ENCODE measurements at regions not wholly inside any gene's neighbourhood (a gene's known extent, or its start where the extent isn't known, plus 50 kb on each side); places are given as distances from the start of the nearest gene placed in this dataset.
"Not testable (repeated sequence)": the region's sequence is repeated elsewhere in the genome, so short reads cannot be mapped to it uniquely, and the experiment has no call there.

DNA sequence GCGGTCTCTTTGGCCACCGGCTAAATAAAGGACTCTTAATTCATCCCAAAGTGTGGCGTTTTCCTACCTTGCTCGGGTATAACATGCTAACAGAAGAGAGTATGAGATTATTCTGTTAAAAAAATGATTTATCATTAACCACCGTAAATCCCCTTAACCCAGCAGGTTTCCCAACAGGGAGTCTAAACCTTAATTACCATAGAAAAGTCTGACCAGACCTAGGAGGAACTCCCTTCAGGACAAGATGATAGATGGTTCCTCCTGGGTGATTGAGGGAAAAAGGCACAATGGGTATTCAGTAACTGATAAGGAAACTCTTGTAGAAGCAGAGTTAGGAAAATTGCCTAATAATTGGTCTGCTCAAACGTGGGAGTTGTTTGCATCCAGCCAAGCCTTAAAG lies 193.7 kb downstream of the ZNF737 start:
- H3K4me1 ChIP-seq (ENCODE audit: control insufficient read depth, insufficient read depth, low read length): no peaks in the 10 kb centered on the region
- no peak overlapping the region for H3K4me3 ChIP-seq (ENCODE audit: low read length)
- H3K9me3 ChIP-seq (ENCODE audit: control insufficient read depth, low read length): peaks cover 41% of the 10 kb centered on the region
- H3K36me3 ChIP-seq (ENCODE audit: control insufficient read depth, insufficient read depth, low read length, severe bottlenecking): no peaks in the 10 kb centered on the region
- H3K9ac ChIP-seq (ENCODE audit: low read length): no peak overlapping the region
- no peaks in the 10 kb centered on the region for H3K27me3 ChIP-seq (replicated peaks; ENCODE audit: control insufficient read depth, insufficient read depth, low read length)
- no peak for DNase-seq (ENCODE audit: low read depth)

DNA sequence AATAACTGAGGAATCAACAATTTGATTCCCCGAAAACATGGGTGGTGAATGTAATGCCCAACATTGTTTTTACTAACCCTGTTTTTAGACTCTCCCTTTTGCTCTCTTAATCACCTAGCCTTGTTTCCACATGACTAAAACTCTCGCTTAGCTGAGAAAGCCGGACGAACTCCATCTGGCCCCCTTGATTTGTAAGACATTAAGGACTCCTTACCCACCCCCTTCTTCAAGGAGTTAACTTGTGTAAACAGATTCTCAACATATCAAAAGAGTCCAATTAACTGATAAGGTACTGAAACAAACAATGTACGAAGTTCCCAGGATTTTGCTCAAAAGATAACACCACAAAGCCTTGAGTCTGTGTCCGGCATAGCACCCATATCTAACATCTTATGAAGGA lies 194.3 kb downstream of the ZNF737 start:
- not testable (repeated sequence) for H3K36me3 ChIP-seq (ENCODE audit: control insufficient read depth, insufficient read depth, low read length, severe bottlenecking); DNase-seq (ENCODE audit: low read depth); H3K27me3 ChIP-seq (replicated peaks; ENCODE audit: control insufficient read depth, insufficient read depth, low read length); H3K4me3 ChIP-seq (ENCODE audit: low read length); H3K4me1 ChIP-seq (ENCODE audit: control insufficient read depth, insufficient read depth, low read length); H3K9ac ChIP-seq (ENCODE audit: low read length)
- H3K9me3 ChIP-seq (ENCODE audit: control insufficient read depth, low read length): peaks cover 41% of the 10 kb centered on the region

DNA sequence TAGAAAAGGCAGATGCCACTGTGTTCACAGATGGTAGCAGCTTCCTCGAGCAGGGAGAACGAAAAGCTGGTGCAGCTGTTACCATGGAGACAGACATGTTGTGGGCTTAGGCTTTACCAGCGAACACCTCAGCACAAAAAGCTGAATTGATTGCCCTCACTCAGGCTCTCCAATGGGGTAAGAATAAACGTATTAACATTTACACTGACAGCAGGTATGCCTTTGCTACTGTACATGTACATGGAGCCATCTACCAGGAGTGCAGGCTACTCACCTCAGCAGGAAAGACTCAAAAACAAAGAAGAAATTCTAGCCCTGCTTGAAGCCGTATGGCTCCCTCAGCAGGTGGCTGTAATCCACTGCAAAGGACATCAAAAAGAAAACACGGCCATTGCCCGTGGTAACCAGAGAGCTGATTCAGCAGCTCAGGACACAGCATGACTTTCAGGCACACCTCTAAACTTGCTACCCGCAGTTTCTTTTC lies 197.7 kb downstream of the ZNF737 start:
- peaks cover 29% of the 10 kb centered on the region for H3K9me3 ChIP-seq (ENCODE audit: control insufficient read depth, low read length)
- no peaks in the 10 kb centered on the region for H3K4me1 ChIP-seq (ENCODE audit: control insufficient read depth, insufficient read depth, low read length)
- H3K36me3 ChIP-seq (ENCODE audit: control insufficient read depth, insufficient read depth, low read length, severe bottlenecking): no peaks in the 10 kb centered on the region
- no peak overlapping the region for H3K4me3 ChIP-seq (ENCODE audit: low read length)
- no peak for DNase-seq (ENCODE audit: low read depth)
- H3K9ac ChIP-seq (ENCODE audit: low read length): no peak overlapping the region
- H3K27me3 ChIP-seq (replicated peaks; ENCODE audit: control insufficient read depth, insufficient read depth, low read length): no peaks in the 10 kb centered on the region

GRCh38 chr19:20365146-20365545 lies 198.1 kb downstream of the ZNF486 start:
- DNase-seq (ENCODE audit: low read depth): no peak
- Histone ChIP-seq H3K9me3 (ENCODE audit: control insufficient read depth, low read length) (peaks cover 18% of the 10 kb centered on the region), H3K27me3 (replicated peaks; ENCODE audit: control insufficient read depth, insufficient read depth, low read length) (no peaks in the 10 kb centered on the region), H3K4me1 (ENCODE audit: control insufficient read depth, insufficient read depth, low read length) (no peaks in the 10 kb centered on the region), H3K4me3 (ENCODE audit: low read length) (no peak overlapping the region), H3K36me3 (ENCODE audit: control insufficient read depth, insufficient read depth, low read length, severe bottlenecking) (no peaks in the 10 kb centered on the region), H3K9ac (ENCODE audit: low read length) (no peak overlapping the region)

DNA sequence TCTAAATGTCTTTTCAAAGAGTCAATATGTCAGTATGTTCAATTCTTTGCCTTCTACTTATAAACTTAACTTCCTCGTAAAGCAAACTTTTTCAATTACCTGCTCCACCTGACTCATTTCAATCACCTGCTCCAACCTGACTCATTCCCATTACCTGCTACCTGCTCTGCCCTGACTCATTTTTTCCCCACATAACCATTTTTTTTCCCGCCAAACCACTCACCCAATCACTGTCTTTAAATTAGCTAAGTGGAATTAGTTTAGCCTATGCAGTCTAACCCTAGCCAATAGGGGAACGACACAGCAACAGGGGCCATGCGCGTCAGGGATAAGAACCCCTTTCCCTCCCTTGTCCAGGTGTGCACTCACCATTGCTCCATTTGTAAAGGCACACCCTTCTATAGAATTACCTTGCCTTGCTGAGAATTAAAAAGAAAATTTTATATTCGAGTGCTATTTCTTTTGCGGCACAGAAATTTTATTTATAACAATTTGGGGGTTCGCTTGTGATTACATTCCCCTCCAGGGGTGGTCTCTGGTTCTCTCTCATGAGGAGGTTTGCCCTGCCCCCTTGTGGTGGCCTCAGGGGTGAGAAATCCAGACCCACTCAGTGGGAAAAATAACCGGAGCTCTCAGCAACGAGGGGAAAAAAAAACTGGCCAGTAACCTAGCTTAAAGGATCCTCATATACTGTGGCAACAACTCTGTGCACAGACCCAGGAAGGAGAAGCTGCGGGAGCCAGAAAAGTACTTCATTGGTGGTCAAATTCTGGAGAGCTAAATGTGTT lies 193.1 kb downstream of the ZNF486 start:
- Histone ChIP-seq H3K36me3 (ENCODE audit: control insufficient read depth, insufficient read depth, low read length, severe bottlenecking) (no peaks in the 10 kb centered on the region), H3K4me3 (ENCODE audit: low read length) (no peak overlapping the region), H3K9me3 (ENCODE audit: control insufficient read depth, low read length) (peaks cover 15% of the 10 kb centered on the region), H3K27me3 (replicated peaks; ENCODE audit: control insufficient read depth, insufficient read depth, low read length) (no peaks in the 10 kb centered on the region), H3K4me1 (ENCODE audit: control insufficient read depth, insufficient read depth, low read length) (no peaks in the 10 kb centered on the region), H3K9ac (ENCODE audit: low read length) (no peak overlapping the region)
- no peak for DNase-seq (ENCODE audit: low read depth)

- H3K36me3 ChIP-seq (ENCODE audit: control insufficient read depth, insufficient read depth, low read length, severe bottlenecking); H3K27me3 ChIP-seq (replicated peaks; ENCODE audit: control insufficient read depth, insufficient read depth, low read length); H3K9ac ChIP-seq (ENCODE audit: low read length); H3K4me3 ChIP-seq (ENCODE audit: low read length); H3K4me1 ChIP-seq (ENCODE audit: control insufficient read depth, insufficient read depth, low read length); DNase-seq (ENCODE audit: low read depth): not testable (repeated sequence)
- peaks cover 15% of the 10 kb centered on the region for H3K9me3 ChIP-seq (ENCODE audit: control insufficient read depth, low read length)
Measured at GRCh38 chr19:20358841-20359465, 191.9 kb downstream of the ZNF486 start.

- no peak overlapping the region for H3K4me3 ChIP-seq (ENCODE audit: low read length)
- no peak overlapping the region for H3K9ac ChIP-seq (ENCODE audit: low read length)
- peaks cover 12% of the 10 kb centered on the region for H3K9me3 ChIP-seq (ENCODE audit: control insufficient read depth, low read length)
- DNase-seq (ENCODE audit: low read depth): no peak
- no peaks in the 10 kb centered on the region for H3K36me3 ChIP-seq (ENCODE audit: control insufficient read depth, insufficient read depth, low read length, severe bottlenecking)
- H3K4me1 ChIP-seq (ENCODE audit: control insufficient read depth, insufficient read depth, low read length): no peaks in the 10 kb centered on the region
- no peaks in the 10 kb centered on the region for H3K27me3 ChIP-seq (replicated peaks; ENCODE audit: control insufficient read depth, insufficient read depth, low read length)
Measured at GRCh38 chr19:20357921-20358320, 190.9 kb downstream of the ZNF486 start.

GRCh38 chr19:20351244-20351643 lies 184.2 kb downstream of the ZNF486 start:
- H3K4me1 ChIP-seq (ENCODE audit: control insufficient read depth, insufficient read depth, low read length): no peaks in the 10 kb centered on the region
- no peaks in the 10 kb centered on the region for H3K36me3 ChIP-seq (ENCODE audit: control insufficient read depth, insufficient read depth, low read length, severe bottlenecking)
- H3K9ac ChIP-seq (ENCODE audit: low read length): no peak overlapping the region
- peaks cover 10% of the 10 kb centered on the region for H3K9me3 ChIP-seq (ENCODE audit: control insufficient read depth, low read length)
- no peak overlapping the region for H3K4me3 ChIP-seq (ENCODE audit: low read length)
- no peak for DNase-seq (ENCODE audit: low read depth)
- H3K27me3 ChIP-seq (replicated peaks; ENCODE audit: control insufficient read depth, insufficient read depth, low read length): no peaks in the 10 kb centered on the region

- Histone ChIP-seq H3K9ac (ENCODE audit: low read length) (no peak overlapping the region), H3K4me3 (ENCODE audit: low read length) (no peak overlapping the region), H3K9me3 (ENCODE audit: control insufficient read depth, low read length) (peaks cover 10% of the 10 kb centered on the region), H3K27me3 (replicated peaks; ENCODE audit: control insufficient read depth, insufficient read depth, low read length) (no peaks in the 10 kb centered on the region), H3K36me3 (ENCODE audit: control insufficient read depth, insufficient read depth, low read length, severe bottlenecking) (no peaks in the 10 kb centered on the region), H3K4me1 (ENCODE audit: control insufficient read depth, insufficient read depth, low read length) (no peaks in the 10 kb centered on the region)
- no peak for DNase-seq (ENCODE audit: low read depth)
Measured at GRCh38 chr19:20349206-20349605, 182.2 kb downstream of the ZNF486 start.

DNA sequence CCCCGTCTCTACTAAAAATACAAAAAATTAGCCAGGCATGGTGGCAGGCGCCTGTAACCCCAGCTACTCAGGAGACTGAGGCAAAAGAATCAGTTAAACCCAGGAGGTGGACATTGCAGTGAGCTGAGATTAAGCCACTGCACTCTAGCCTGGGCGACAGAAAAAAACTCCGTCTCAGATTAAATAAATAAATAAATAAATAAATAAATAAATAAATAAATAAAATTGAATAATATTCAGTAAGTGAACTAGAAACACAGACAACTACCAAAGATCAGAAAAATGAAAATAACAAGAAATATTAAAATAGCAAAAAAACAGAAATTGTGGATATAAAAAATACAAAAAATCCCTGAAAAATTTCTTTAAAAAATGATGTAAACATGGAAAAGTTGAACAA lies 172.4 kb downstream of the ZNF486 start:
- Histone ChIP-seq H3K9ac (ENCODE audit: low read length) (no peak overlapping the region), H3K36me3 (ENCODE audit: control insufficient read depth, insufficient read depth, low read length, severe bottlenecking) (no peaks in the 10 kb centered on the region), H3K4me3 (ENCODE audit: low read length) (no peak overlapping the region), H3K4me1 (ENCODE audit: control insufficient read depth, insufficient read depth, low read length) (no peaks in the 10 kb centered on the region), H3K9me3 (ENCODE audit: control insufficient read depth, low read length) (peaks cover 14% of the 10 kb centered on the region), H3K27me3 (replicated peaks; ENCODE audit: control insufficient read depth, insufficient read depth, low read length) (no peaks in the 10 kb centered on the region)
- DNase-seq (ENCODE audit: low read depth): no peak

- no peak overlapping the region for H3K4me3 ChIP-seq (ENCODE audit: low read length)
- H3K9ac ChIP-seq (ENCODE audit: low read length): no peak overlapping the region
- no peaks in the 10 kb centered on the region for H3K36me3 ChIP-seq (ENCODE audit: control insufficient read depth, insufficient read depth, low read length, severe bottlenecking)
- no peaks in the 10 kb centered on the region for H3K4me1 ChIP-seq (ENCODE audit: control insufficient read depth, insufficient read depth, low read length)
- no peak for DNase-seq (ENCODE audit: low read depth)
- H3K9me3 ChIP-seq (ENCODE audit: control insufficient read depth, low read length): peaks cover 17% of the 10 kb centered on the region
- H3K27me3 ChIP-seq (replicated peaks; ENCODE audit: control insufficient read depth, insufficient read depth, low read length): no peaks in the 10 kb centered on the region
Measured at GRCh38 chr19:20334760-20335159, 167.7 kb downstream of the ZNF486 start.

Data from adipocyte (in vitro differentiated cells).